Natural killer cell treated with Interleukin-12 subunit alpha and Interleukin-12 subunit beta and Interleukin-15 and Interleukin-18, amount 100 ng/mL, for 72 hours (primary cell): ENCODE measurements at regions not wholly inside any gene's neighbourhood (a gene's known extent, or its start where the extent isn't known, plus 50 kb on each side); places are given as distances from the start of the nearest gene placed in this dataset.

Experiments used
- ATAC-seq, 2 donors: fragments of 150-1000 bp; cut with Tn5 transposase in 1 of 2; sonication (Bioruptor Pico), chemical (Tn5 transposase) in 1 of 2; 2 replicates each; pipeline ENCODE4 v1.10.0; 2021
- DNase-seq: peaks from one replicate; pipeline ENCODE4 v3.0.0; 2022; ENCODE audit warnings: low spot score
- H3K27ac Mint-ChIP-seq, 2 donors: 1 replicate in 1 of 2; 2 replicates in 1 of 2; pipeline ENCODE4 v1.8.0; 2022; ENCODE audit warnings: mixed read lengths in 2 of 2, mild to moderate bottlenecking in 1 of 2, moderate library complexity in 1 of 2
- H3K27me3 Mint-ChIP-seq, 2 donors: 1 replicate in 1 of 2; 2 replicates in 1 of 2; pipeline ENCODE4 v1.8.0; 2022; ENCODE audit warnings: mixed read lengths in 2 of 2
- H3K36me3 Mint-ChIP-seq: one replicate; pipeline ENCODE4 v1.8.0; 2022; ENCODE audit warnings: mixed read lengths
- H3K4me1 Mint-ChIP-seq, 2 donors: 1 replicate in 1 of 2; 2 replicates in 1 of 2; pipeline ENCODE4 v1.8.0; 2022; ENCODE audit warnings: low read depth in 2 of 2, mixed read lengths in 2 of 2, mild to moderate bottlenecking in 1 of 2
- H3K4me3 Mint-ChIP-seq: one replicate; pipeline ENCODE4 v1.8.0; 2022; ENCODE audit warnings: mixed read lengths
- H3K9me3 Mint-ChIP-seq: 2 replicates; pipeline ENCODE4 v1.8.0; 2022; ENCODE audit warnings: mixed read lengths

- H3K27me3 Mint-ChIP-seq = no peaks in the 10 kb centered on the region
- H3K27ac Mint-ChIP-seq = no peak overlapping the region
- ATAC-seq = peak in 1 of 2 donors; percentile 63
- peaks cover 6% of the 10 kb centered on the region for H3K9me3 Mint-ChIP-seq
- H3K4me1 Mint-ChIP-seq = no peaks in the 10 kb centered on the region
- H3K36me3 Mint-ChIP-seq = no peaks in the 10 kb centered on the region
- H3K4me3 Mint-ChIP-seq = no peak overlapping the region
- no peak for DNase-seq
Observed at GRCh38 chr20:11182720-11183119, 508.9 kb upstream of the JAG1 start.

- H3K9me3 Mint-ChIP-seq = peaks cover 10% of the 10 kb centered on the region
- DNase-seq (no peak), ATAC-seq (no peak)
- peaks cover 0 to 5% of the 10 kb centered on the region in 2 donors for H3K27me3 Mint-ChIP-seq
- no peaks in the 10 kb centered on the region for H3K4me1 Mint-ChIP-seq
- no peak overlapping the region for H3K4me3 Mint-ChIP-seq
- no peaks in the 10 kb centered on the region for H3K36me3 Mint-ChIP-seq
- no peak overlapping the region for H3K27ac Mint-ChIP-seq
Observed at GRCh38 chr20:11186301-11187008, 512.7 kb upstream of the JAG1 start.

GRCh38 chr20:11188843-11189603 is 515.2 kb upstream of the JAG1 start:
- H3K27me3 Mint-ChIP-seq = peaks cover 0 to 5% of the 10 kb centered on the region in 2 donors
- no peaks in the 10 kb centered on the region for H3K4me1 Mint-ChIP-seq
- H3K4me3 Mint-ChIP-seq = no peak overlapping the region
- H3K36me3 Mint-ChIP-seq = no peaks in the 10 kb centered on the region
- DNase-seq (no peak), ATAC-seq (no peak)
- peaks cover 10% of the 10 kb centered on the region for H3K9me3 Mint-ChIP-seq
- no peak overlapping the region for H3K27ac Mint-ChIP-seq

- Mint-ChIP-seq H3K9me3 (peaks cover 4% of the 10 kb centered on the region), H3K27ac (no peak overlapping the region), H3K27me3 (peaks cover 0 to 5% of the 10 kb centered on the region in 2 donors), H3K36me3 (no peaks in the 10 kb centered on the region), H3K4me1 (no peaks in the 10 kb centered on the region), H3K4me3 (no peak overlapping the region)
- DNase-seq = no peak
- no peak for ATAC-seq
Observed at GRCh38 chr20:11190741-11191140, 516.9 kb upstream of the JAG1 start.

- H3K36me3 Mint-ChIP-seq = no peaks in the 10 kb centered on the region
Observed at GRCh38 chr20:11192106-11192505, 518.3 kb upstream of the JAG1 start.

GRCh38 chr20:11193241-11193640 is 519.4 kb upstream of the JAG1 start:
- DNase-seq = no peak
- ATAC-seq = no peak
- no peaks in the 10 kb centered on the region for H3K36me3 Mint-ChIP-seq
- H3K4me1 Mint-ChIP-seq = no peaks in the 10 kb centered on the region
- no peak overlapping the region for H3K4me3 Mint-ChIP-seq
- H3K9me3 Mint-ChIP-seq = peaks cover 8% of the 10 kb centered on the region
- H3K27me3 Mint-ChIP-seq = peaks cover 0 to 5% of the 10 kb centered on the region in 2 donors
- no peak overlapping the region for H3K27ac Mint-ChIP-seq

More at GRCh38 chr20:11192106-11192505, 518.3 kb upstream of the JAG1 start:
- Mint-ChIP-seq H3K4me1 (no peaks in the 10 kb centered on the region), H3K27me3 (peaks cover 0 to 5% of the 10 kb centered on the region in 2 donors), H3K27ac (no peak overlapping the region), H3K9me3 (peaks cover 4% of the 10 kb centered on the region), H3K4me3 (no peak overlapping the region)
- ATAC-seq (no peak), DNase-seq (no peak)

GRCh38 chr20:11195169-11195568 is 521.4 kb upstream of the JAG1 start:
- no peak overlapping the region for H3K27ac Mint-ChIP-seq
- H3K9me3 Mint-ChIP-seq = peaks cover 8% of the 10 kb centered on the region
- DNase-seq (no peak), ATAC-seq (no peak)
- no peaks in the 10 kb centered on the region for H3K4me1 Mint-ChIP-seq
- H3K27me3 Mint-ChIP-seq = peaks cover 0 to 5% of the 10 kb centered on the region in 2 donors
- H3K4me3 Mint-ChIP-seq = no peak overlapping the region
- H3K36me3 Mint-ChIP-seq = no peaks in the 10 kb centered on the region

GRCh38 chr20:11195899-11196558 is 522.2 kb upstream of the JAG1 start:
- DNase-seq (no peak), ATAC-seq (no peak)
- no peak overlapping the region for H3K4me3 Mint-ChIP-seq
- no peaks in the 10 kb centered on the region for H3K36me3 Mint-ChIP-seq
- H3K27me3 Mint-ChIP-seq = peaks cover 0 to under 1% of the 10 kb centered on the region in 2 donors
- peaks cover 3% of the 10 kb centered on the region for H3K9me3 Mint-ChIP-seq
- H3K4me1 Mint-ChIP-seq = no peaks in the 10 kb centered on the region
- no peak overlapping the region for H3K27ac Mint-ChIP-seq

- no peak overlapping the region for H3K4me3 Mint-ChIP-seq
- no peaks in the 10 kb centered on the region for H3K4me1 Mint-ChIP-seq
- no peaks in the 10 kb centered on the region for H3K36me3 Mint-ChIP-seq
- peaks cover 3% of the 10 kb centered on the region for H3K9me3 Mint-ChIP-seq
- no peak for ATAC-seq
- H3K27ac Mint-ChIP-seq = no peak overlapping the region
- no peaks in the 10 kb centered on the region for H3K27me3 Mint-ChIP-seq
- no peak for DNase-seq
Observed at GRCh38 chr20:11197851-11198250, 524.1 kb upstream of the JAG1 start.

GRCh38 chr20:11200423-11200822 is 526.6 kb upstream of the JAG1 start:
- Mint-ChIP-seq H3K27me3 (no peaks in the 10 kb centered on the region), H3K4me1 (no peaks in the 10 kb centered on the region), H3K36me3 (no peaks in the 10 kb centered on the region), H3K4me3 (no peak overlapping the region), H3K9me3 (peaks cover 3% of the 10 kb centered on the region), H3K27ac (no peak overlapping the region)
- ATAC-seq = no peak
- no peak for DNase-seq

- H3K36me3 Mint-ChIP-seq = no peaks in the 10 kb centered on the region
- H3K27me3 Mint-ChIP-seq = peaks cover 4 to 6% of the 10 kb centered on the region in 2 donors
- H3K4me1 Mint-ChIP-seq = no peaks in the 10 kb centered on the region
- DNase-seq = no peak
- no peak for ATAC-seq
- no peaks in the 10 kb centered on the region for H3K9me3 Mint-ChIP-seq
- no peak overlapping the region for H3K27ac Mint-ChIP-seq
- H3K4me3 Mint-ChIP-seq = no peak overlapping the region
Observed at GRCh38 chr20:11204926-11205768, 531.3 kb upstream of the JAG1 start.

GRCh38 chr20:11205769-11206362 is 532.1 kb upstream of the JAG1 start:
- DNase-seq = no peak
- no peak for ATAC-seq
- Mint-ChIP-seq H3K4me1 (no peaks in the 10 kb centered on the region), H3K36me3 (no peaks in the 10 kb centered on the region), H3K27ac (no peak overlapping the region), H3K4me3 (no peak overlapping the region), H3K27me3 (peaks cover 7 to 10% of the 10 kb centered on the region in 2 donors), H3K9me3 (no peaks in the 10 kb centered on the region)
